ENCODE measurements at regions not wholly inside any gene's neighbourhood (a gene's known extent, or its start where the extent isn't known, plus 50 kb on each side); places are given as distances from the start of the nearest gene placed in this dataset.

GRCh38 chr3:88221726-88222125 lies 72.0 kb downstream of the C3orf38 start:
- TF ChIP-seq CTCF (IDR thresholded peaks at IDR 0.05) = no peak
- 70 to 83% methylated on average over 1 of the region's 1 CpG for WGBS, 2 donors
- intact Hi-C loops (cut with DNase I) = no loop called here

DNA sequence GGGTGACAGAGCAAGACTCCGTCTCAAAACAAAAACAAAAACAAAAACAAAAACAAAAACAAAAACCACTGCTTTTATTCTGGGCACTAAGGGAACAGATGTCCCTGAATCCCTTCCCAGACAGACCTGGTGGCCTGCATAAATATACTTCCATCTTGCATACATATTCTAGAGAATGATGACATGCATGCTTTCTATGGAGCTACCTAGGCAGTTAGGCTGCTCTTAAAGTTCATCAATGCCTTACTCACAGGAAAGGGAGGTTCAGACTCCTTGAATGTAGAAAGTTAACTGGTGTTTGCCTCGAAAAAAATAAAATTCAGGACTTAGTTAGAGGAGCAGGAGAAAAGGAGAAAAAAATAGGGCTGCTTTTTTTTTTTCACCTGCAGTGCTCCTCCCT lies 72.6 kb downstream of the C3orf38 start:
- no peaks in the 10 kb centered on the region for H3K4me1 ChIP-seq
- H3K4me3 ChIP-seq = no peak overlapping the region
- no peaks in the 10 kb centered on the region for H3K9me3 ChIP-seq
- ATAC-seq (no peak), DNase-seq (no peak)
- no peak for TF ChIP-seq CTCF (IDR thresholded peaks at IDR 0.05)
- H3K27ac ChIP-seq = no peak overlapping the region
- intact Hi-C loops (cut with DNase I) = no loop called here
- 89 to 97% methylated on average over 2 of the region's 2 CpGs for WGBS, 2 donors
- no peaks in the 10 kb centered on the region for H3K36me3 ChIP-seq
- no peaks in the 10 kb centered on the region for H3K27me3 ChIP-seq

More at GRCh38 chr3:88221726-88222125, 72.0 kb downstream of the C3orf38 start:
- no peaks in the 10 kb centered on the region for H3K27me3 ChIP-seq
- no peak overlapping the region for H3K4me3 ChIP-seq
- no peak for ATAC-seq
- H3K27ac ChIP-seq = no peak overlapping the region
- no peak for DNase-seq
- no peaks in the 10 kb centered on the region for H3K9me3 ChIP-seq
- H3K36me3 ChIP-seq = no peaks in the 10 kb centered on the region
- H3K4me1 ChIP-seq = no peaks in the 10 kb centered on the region

DNA sequence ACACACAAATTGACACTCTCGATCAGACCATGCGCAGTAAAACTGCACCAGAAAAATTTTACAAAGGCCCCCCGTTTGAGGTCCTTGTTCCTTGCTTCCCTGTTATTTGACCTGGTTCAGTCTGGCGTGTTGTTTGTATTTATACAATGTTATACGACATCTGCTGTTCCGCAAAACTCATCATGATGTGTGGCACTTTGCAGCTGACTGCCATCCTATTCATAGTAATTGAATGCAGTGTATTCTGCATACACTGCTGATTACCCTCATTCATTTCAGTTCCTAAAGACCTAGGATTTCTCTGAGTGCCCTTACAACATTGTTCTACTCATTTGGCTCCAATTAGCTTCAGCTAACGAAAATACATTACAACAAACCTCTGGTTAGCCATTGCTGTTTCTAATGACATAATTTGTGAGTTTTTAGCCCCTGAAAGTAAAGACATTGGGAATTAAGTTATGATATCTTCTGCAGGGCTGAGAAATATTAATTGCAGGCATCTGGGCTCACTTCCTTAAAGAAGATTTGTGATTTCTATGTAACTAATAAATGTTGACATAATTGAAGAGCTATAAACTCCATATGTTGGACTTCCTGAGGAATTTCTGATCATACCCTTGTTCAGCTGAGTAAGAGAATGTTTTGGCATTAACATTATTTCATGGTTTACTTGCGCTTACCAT lies 75.7 kb downstream of the C3orf38 start:
- no peaks in the 10 kb centered on the region for H3K36me3 ChIP-seq
- TF ChIP-seq CTCF (IDR thresholded peaks at IDR 0.05) = no peak
- DNase-seq (no peak), ATAC-seq (no peak)
- no peak overlapping the region for H3K27ac ChIP-seq
- WGBS, 2 donors = 91 to 94% methylated on average over 8 of the region's 8 CpGs
- no peaks in the 10 kb centered on the region for H3K27me3 ChIP-seq
- no peaks in the 10 kb centered on the region for H3K4me1 ChIP-seq
- no peak overlapping the region for H3K4me3 ChIP-seq
- no peaks in the 10 kb centered on the region for H3K9me3 ChIP-seq
- intact Hi-C loops (cut with DNase I) = no loop called here

DNA sequence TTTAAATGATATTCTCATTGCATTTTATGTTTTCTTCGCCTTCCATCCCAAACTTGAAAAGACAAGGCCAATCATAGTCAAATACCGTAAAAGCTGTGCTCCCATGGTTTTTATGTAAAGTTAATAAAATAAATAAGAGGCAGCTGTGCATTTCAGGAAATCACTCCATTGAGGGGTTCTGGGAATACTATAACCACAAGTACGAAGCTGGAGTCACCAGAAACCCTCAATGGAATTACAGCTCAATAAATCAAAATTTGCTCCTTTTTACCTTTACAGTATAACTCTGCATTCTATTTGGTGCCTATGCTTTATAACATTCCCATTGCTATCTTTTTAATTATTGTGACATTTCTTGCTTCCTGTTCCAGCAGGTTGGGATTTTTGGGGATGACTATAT lies 77.2 kb downstream of the C3orf38 start:
- no peaks in the 10 kb centered on the region for H3K4me1 ChIP-seq
- intact Hi-C loops (cut with DNase I) = no loop called here
- no peaks in the 10 kb centered on the region for H3K27me3 ChIP-seq
- DNase-seq (no peak), ATAC-seq (no peak)
- 61 to 86% methylated on average over 3 of the region's 3 CpGs for WGBS, 2 donors
- H3K27ac ChIP-seq = no peak overlapping the region
- H3K9me3 ChIP-seq = no peaks in the 10 kb centered on the region
- no peak overlapping the region for H3K4me3 ChIP-seq
- no peak for TF ChIP-seq CTCF (IDR thresholded peaks at IDR 0.05)
- H3K36me3 ChIP-seq = no peaks in the 10 kb centered on the region
